HG02870 (cell line): ENCODE measurements at regions not wholly inside any gene's neighbourhood (a gene's known extent, or its start where the extent isn't known, plus 50 kb on each side); places are given as distances from the start of the nearest gene placed in this dataset.

Experiments
- ATAC-seq: cut with Tn5 transposase; IDR thresholded peaks from one replicate; pipeline ENCODE4 v1.9.1; 2021; ENCODE audit warnings: mild to moderate bottlenecking, moderate library complexity; ENCODE audit not compliant: unreplicated experiment

GRCh38 chr7:16172366-16172765 lies 249.0 kb downstream of the CRPPA start:
- no peak for ATAC-seq

- no peak for ATAC-seq
Measured at GRCh38 chr7:16171928-16172327, 249.4 kb downstream of the CRPPA start.

GRCh38 chr7:16170671-16171070 lies 250.7 kb downstream of the CRPPA start:
- ATAC-seq, result no peak

GRCh38 chr7:16169537-16169936 lies 251.8 kb downstream of the CRPPA start:
- ATAC-seq, result no peak

- ATAC-seq, result no peak
Measured at GRCh38 chr7:16167526-16167925, 253.8 kb downstream of the CRPPA start.

GRCh38 chr7:16144361-16144760 lies 277.0 kb downstream of the CRPPA start:
- ATAC-seq, result no peak

GRCh38 chr7:16137944-16138343 lies 283.4 kb downstream of the CRPPA start:
- ATAC-seq, result no peak

- no peak for ATAC-seq
Measured at GRCh38 chr7:16136896-16137295, 284.4 kb downstream of the CRPPA start.

- no peak for ATAC-seq
Measured at GRCh38 chr7:16135658-16136057, 285.7 kb downstream of the CRPPA start.

GRCh38 chr7:16130111-16131110 lies 290.9 kb downstream of the CRPPA start:
- no peak for ATAC-seq

GRCh38 chr7:16129431-16130110 lies 291.8 kb downstream of the CRPPA start:
- ATAC-seq, result no peak

- no peak for ATAC-seq
Measured at GRCh38 chr7:16123117-16123770, 298.1 kb downstream of the CRPPA start.

- ATAC-seq, result no peak
Measured at GRCh38 chr7:16121876-16122390, 299.4 kb downstream of the CRPPA start.

GRCh38 chr7:16115374-16115773 lies 306.0 kb downstream of the CRPPA start:
- ATAC-seq, result no peak

- no peak for ATAC-seq
Measured at GRCh38 chr7:16114633-16115032, 306.7 kb downstream of the CRPPA start.

GRCh38 chr7:16114071-16114470 lies 307.3 kb downstream of the CRPPA start:
- ATAC-seq, result no peak

- ATAC-seq, result no peak
Measured at GRCh38 chr7:16113058-16113457, 308.3 kb downstream of the CRPPA start.

GRCh38 chr7:16106869-16107268 lies 314.5 kb downstream of the CRPPA start:
- ATAC-seq, result no peak

- no peak for ATAC-seq
Measured at GRCh38 chr7:16106300-16106699, 315.0 kb downstream of the CRPPA start.

- ATAC-seq, result no peak
Measured at GRCh38 chr7:16099302-16099849, 322.0 kb downstream of the CRPPA start.

GRCh38 chr7:16098585-16099179 lies 322.7 kb downstream of the CRPPA start:
- ATAC-seq, result no peak
